ENCODE measurements at regions not wholly inside any gene's neighbourhood (a gene's known extent, or its start where the extent isn't known, plus 50 kb on each side); places are given as distances from the start of the nearest gene placed in this dataset.

DNA sequence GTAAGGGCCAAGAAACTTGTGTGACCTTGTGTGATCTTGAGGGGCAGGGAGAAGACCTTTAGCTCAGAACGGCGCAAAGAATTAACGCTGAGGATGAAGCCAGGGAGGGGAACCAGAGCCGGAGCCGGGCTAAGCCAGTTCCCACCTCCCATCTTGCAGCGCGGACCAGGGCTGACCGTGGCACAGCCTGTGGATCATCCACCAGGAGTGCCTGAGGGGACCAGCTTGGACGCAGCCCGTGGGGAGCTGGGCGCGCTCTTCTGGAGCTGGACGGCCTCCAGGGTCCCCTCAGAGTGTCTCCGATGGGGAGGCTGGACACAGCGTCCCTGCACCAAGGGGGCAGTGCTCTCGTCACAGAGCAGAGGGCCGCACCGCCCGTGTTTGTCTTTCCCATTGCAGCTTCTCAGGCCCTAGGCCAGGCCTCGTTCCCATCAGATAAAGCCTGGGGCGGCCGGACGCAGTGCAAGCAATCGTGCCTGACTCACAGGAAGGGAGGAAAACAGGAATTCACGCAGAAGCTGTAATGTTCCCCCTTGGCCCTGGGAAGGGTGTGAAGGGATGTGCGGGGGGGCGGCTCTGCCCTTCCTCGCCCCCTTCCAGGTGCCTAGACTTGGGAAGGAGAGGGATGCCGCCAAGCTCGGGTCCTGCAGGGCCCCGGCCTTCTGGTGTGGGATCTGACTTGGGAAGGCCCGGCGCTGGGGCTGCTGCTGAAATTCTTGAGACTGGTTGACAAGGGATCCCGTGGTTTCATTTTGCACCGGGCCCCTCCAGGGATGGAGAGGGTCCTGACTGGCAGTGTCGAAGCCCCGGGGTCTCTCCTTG, 144.9 kb downstream of the NPIPB11 start (continued):
- TF ChIP-seq ZNF12 (CRISPR knock-in tag; IDR thresholded peaks at IDR 0.05) (peak; percentile 58; the same call in 1 of the 2 replicates), ZBTB38 (CRISPR knock-in tag; IDR thresholded peaks at IDR 0.05) (peak; percentile 28; the same call in 1 of the 2 replicates), RXRB (CRISPR knock-in tag; IDR thresholded peaks at IDR 0.05; ENCODE audit: borderline replicate concordance) (peak; percentile 74), HDAC1 (CRISPR knock-in tag; IDR thresholded peaks at IDR 0.05) (peak; percentile 51), ZFY (CRISPR knock-in tag; IDR thresholded peaks at IDR 0.05) (peak; percentile 91), TARDBP (CRISPR knock-in tag; IDR thresholded peaks at IDR 0.05) (peak; percentile 55; the same call in 1 of the 2 replicates)
- TF ChIP-seq, protein P1, sequence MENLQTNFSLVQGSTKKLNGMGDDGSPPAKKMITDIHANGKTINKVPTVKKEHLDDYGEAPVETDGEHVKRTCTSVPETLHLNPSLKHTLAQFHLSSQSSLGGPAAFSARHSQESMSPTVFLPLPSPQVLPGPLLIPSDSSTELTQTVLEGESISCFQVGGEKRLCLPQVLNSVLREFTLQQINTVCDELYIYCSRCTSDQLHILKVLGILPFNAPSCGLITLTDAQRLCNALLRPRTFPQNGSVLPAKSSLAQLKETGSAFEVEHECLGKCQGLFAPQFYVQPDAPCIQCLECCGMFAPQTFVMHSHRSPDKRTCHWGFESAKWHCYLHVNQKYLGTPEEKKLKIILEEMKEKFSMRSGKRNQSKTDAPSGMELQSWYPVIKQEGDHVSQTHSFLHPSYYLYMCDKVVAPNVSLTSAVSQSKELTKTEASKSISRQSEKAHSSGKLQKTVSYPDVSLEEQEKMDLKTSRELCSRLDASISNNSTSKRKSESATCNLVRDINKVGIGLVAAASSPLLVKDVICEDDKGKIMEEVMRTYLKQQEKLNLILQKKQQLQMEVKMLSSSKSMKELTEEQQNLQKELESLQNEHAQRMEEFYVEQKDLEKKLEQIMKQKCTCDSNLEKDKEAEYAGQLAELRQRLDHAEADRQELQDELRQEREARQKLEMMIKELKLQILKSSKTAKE (CRISPR knock-in tag; IDR thresholded peaks at IDR 0.05; ENCODE audit: borderline replicate concordance): 0 out of 2 replicates have a peak, but pooled peaks have one; percentile 42
- TF ChIP-seq, protein P2, sequence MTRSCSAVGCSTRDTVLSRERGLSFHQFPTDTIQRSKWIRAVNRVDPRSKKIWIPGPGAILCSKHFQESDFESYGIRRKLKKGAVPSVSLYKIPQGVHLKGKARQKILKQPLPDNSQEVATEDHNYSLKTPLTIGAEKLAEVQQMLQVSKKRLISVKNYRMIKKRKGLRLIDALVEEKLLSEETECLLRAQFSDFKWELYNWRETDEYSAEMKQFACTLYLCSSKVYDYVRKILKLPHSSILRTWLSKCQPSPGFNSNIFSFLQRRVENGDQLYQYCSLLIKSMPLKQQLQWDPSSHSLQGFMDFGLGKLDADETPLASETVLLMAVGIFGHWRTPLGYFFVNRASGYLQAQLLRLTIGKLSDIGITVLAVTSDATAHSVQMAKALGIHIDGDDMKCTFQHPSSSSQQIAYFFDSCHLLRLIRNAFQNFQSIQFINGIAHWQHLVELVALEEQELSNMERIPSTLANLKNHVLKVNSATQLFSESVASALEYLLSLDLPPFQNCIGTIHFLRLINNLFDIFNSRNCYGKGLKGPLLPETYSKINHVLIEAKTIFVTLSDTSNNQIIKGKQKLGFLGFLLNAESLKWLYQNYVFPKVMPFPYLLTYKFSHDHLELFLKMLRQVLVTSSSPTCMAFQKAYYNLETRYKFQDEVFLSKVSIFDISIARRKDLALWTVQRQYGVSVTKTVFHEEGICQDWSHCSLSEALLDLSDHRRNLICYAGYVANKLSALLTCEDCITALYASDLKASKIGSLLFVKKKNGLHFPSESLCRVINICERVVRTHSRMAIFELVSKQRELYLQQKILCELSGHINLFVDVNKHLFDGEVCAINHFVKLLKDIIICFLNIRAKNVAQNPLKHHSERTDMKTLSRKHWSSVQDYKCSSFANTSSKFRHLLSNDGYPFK (CRISPR knock-in tag; IDR thresholded peaks at IDR 0.05; ENCODE audit: borderline replicate concordance): peak; percentile 41; the same call in 1 of the 2 replicates
- TF ChIP-seq, protein P3, sequence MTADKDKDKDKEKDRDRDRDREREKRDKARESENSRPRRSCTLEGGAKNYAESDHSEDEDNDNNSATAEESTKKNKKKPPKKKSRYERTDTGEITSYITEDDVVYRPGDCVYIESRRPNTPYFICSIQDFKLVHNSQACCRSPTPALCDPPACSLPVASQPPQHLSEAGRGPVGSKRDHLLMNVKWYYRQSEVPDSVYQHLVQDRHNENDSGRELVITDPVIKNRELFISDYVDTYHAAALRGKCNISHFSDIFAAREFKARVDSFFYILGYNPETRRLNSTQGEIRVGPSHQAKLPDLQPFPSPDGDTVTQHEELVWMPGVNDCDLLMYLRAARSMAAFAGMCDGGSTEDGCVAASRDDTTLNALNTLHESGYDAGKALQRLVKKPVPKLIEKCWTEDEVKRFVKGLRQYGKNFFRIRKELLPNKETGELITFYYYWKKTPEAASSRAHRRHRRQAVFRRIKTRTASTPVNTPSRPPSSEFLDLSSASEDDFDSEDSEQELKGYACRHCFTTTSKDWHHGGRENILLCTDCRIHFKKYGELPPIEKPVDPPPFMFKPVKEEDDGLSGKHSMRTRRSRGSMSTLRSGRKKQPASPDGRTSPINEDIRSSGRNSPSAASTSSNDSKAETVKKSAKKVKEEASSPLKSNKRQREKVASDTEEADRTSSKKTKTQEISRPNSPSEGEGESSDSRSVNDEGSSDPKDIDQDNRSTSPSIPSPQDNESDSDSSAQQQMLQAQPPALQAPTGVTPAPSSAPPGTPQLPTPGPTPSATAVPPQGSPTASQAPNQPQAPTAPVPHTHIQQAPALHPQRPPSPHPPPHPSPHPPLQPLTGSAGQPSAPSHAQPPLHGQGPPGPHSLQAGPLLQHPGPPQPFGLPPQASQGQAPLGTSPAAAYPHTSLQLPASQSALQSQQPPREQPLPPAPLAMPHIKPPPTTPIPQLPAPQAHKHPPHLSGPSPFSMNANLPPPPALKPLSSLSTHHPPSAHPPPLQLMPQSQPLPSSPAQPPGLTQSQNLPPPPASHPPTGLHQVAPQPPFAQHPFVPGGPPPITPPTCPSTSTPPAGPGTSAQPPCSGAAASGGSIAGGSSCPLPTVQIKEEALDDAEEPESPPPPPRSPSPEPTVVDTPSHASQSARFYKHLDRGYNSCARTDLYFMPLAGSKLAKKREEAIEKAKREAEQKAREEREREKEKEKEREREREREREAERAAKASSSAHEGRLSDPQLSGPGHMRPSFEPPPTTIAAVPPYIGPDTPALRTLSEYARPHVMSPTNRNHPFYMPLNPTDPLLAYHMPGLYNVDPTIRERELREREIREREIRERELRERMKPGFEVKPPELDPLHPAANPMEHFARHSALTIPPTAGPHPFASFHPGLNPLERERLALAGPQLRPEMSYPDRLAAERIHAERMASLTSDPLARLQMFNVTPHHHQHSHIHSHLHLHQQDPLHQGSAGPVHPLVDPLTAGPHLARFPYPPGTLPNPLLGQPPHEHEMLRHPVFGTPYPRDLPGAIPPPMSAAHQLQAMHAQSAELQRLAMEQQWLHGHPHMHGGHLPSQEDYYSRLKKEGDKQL (CRISPR knock-in tag; IDR thresholded peaks at IDR 0.05; ENCODE audit: low read depth): peak; percentile 8; the same call in 1 of the 2 replicates
- TF ChIP-seq, protein P4, sequence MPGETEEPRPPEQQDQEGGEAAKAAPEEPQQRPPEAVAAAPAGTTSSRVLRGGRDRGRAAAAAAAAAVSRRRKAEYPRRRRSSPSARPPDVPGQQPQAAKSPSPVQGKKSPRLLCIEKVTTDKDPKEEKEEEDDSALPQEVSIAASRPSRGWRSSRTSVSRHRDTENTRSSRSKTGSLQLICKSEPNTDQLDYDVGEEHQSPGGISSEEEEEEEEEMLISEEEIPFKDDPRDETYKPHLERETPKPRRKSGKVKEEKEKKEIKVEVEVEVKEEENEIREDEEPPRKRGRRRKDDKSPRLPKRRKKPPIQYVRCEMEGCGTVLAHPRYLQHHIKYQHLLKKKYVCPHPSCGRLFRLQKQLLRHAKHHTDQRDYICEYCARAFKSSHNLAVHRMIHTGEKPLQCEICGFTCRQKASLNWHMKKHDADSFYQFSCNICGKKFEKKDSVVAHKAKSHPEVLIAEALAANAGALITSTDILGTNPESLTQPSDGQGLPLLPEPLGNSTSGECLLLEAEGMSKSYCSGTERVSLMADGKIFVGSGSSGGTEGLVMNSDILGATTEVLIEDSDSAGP (CRISPR knock-in tag; IDR thresholded peaks at IDR 0.05; ENCODE audit: borderline replicate concordance): peak; percentile 60; the same call in 1 of the 2 replicates

All from HepG2 (cell line).